H1 (cell line): ENCODE measurements at regions not wholly inside any gene's neighbourhood (a gene's known extent, or its start where the extent isn't known, plus 50 kb on each side); places are given as distances from the start of the nearest gene placed in this dataset.

Source experiments
- CTCF ChIA-PET: fragments of 300-600 bp; sonication (Branson Sonifier 250); formaldehyde crosslinking; loops from one replicate; lab custom pipeline; 2021; ENCODE audit not compliant: partially characterized antibody; lab: Charles Lee
- POLR2A ChIA-PET: fragments of 300-600 bp; sonication (Branson Sonifier 250); formaldehyde crosslinking; loops from one replicate; lab custom pipeline; 2021; ENCODE audit warnings: inconsistent platforms; ENCODE audit not compliant: partially characterized antibody; lab: Charles Lee
- DNase-seq, 2 experiments: peaks; one replicate each; pipeline versions ENCODE4 v3.0.0 to v3.0.0-alpha.2; 2010 to 2022; ENCODE audit warnings: low spot score in 2 of 2, low read depth in 1 of 2, mixed read lengths in 1 of 2
- FAIRE-seq: peaks from 2 replicates; lab custom pipeline; 2011; peaks lifted over from hg19 to GRCh38; lab: Jason Lieb, UNC
- H2AFZ ChIP-seq: 2 replicates; pipeline ENCODE4 v1.8.1; 2012; ENCODE audit warnings: low read length, inconsistent platforms
- H2AK5ac ChIP-seq: 2 replicates; pipeline ENCODE4 v1.6.1; 2013; ENCODE audit warnings: low read depth, low read length
- H2BK120ac ChIP-seq: replicated peaks from 2 replicates; pipeline ENCODE3; 2013; ENCODE audit warnings: low read depth, low read length, inconsistent platforms
- H2BK12ac ChIP-seq: 2 replicates; pipeline ENCODE4 v1.6.1; 2013; ENCODE audit warnings: low read depth, low read length
- H2BK15ac ChIP-seq: 2 replicates; pipeline ENCODE4 v1.6.1; 2013; ENCODE audit warnings: low read length
- H2BK20ac ChIP-seq: 2 replicates; pipeline ENCODE4 v1.6.1; 2013; ENCODE audit warnings: low read length
- H2BK5ac ChIP-seq: 2 replicates; pipeline ENCODE4 v1.6.1; 2013; ENCODE audit warnings: low read depth, low read length
- H3K14ac ChIP-seq: 2 replicates; pipeline ENCODE4 v1.6.1; 2013; ENCODE audit warnings: inconsistent platforms; ENCODE audit not compliant: insufficient read length
- H3K18ac ChIP-seq: 2 replicates; pipeline ENCODE4 v1.6.1; 2013; ENCODE audit warnings: low read length; ENCODE audit errors: extremely low read depth
- H3K23ac ChIP-seq: 2 replicates; pipeline ENCODE4 v1.6.1; 2013; ENCODE audit warnings: inconsistent platforms; ENCODE audit not compliant: insufficient read length
- H3K23me2 ChIP-seq: 2 replicates; pipeline ENCODE4 v1.6.1; 2013; ENCODE audit warnings: low read depth, low read length
- H3K27ac ChIP-seq: 2 replicates; pipeline ENCODE4 v1.6.1; 2011; ENCODE audit warnings: low read depth, low read length, inconsistent platforms
- H3K27me3 ChIP-seq, 4 experiments: replicated peaks in 1 of 4; 1 replicate in 1 of 4; 2 replicates in 3 of 4; pipeline versions ENCODE4 v1.6.1 to v1.8.1; 2011 to 2013; ENCODE audit warnings: low read length in 3 of 4, mild to moderate bottlenecking in 3 of 4, inconsistent platforms in 2 of 4, mixed read lengths in 2 of 4, moderate library complexity in 1 of 4; ENCODE audit not compliant: control insufficient read depth in 3 of 4, insufficient read depth in 3 of 4; ENCODE audit errors: extremely low read depth in 1 of 4
- H3K36me3 ChIP-seq, 4 experiments: 2 replicates each; pipeline versions ENCODE4 v1.6.1 to v1.8.1; 2011 to 2013; ENCODE audit warnings: mild to moderate bottlenecking in 4 of 4, low read length in 3 of 4, moderate library complexity in 2 of 4, control low read depth in 1 of 4, inconsistent platforms in 1 of 4; ENCODE audit not compliant: insufficient read depth in 4 of 4, control insufficient read depth in 2 of 4
- H3K4ac ChIP-seq: replicated peaks from 2 replicates; pipeline ENCODE3; 2013; ENCODE audit warnings: low read length, low read depth, mixed read lengths, inconsistent platforms; ENCODE audit not compliant: insufficient read length
- H3K4me1 ChIP-seq, 4 experiments: replicated peaks in 1 of 4; 1 replicate in 1 of 4; 2 replicates in 3 of 4; pipeline versions ENCODE4 v1.6.1 to v1.8.1; 2011 to 2013; ENCODE audit warnings: low read length in 3 of 4, inconsistent platforms in 2 of 4, mixed read lengths in 1 of 4; ENCODE audit not compliant: insufficient read depth in 4 of 4, control insufficient read depth in 3 of 4
- H3K4me2 ChIP-seq, 2 experiments: 2 replicates each; pipeline versions ENCODE4 v1.6.1 to v1.8.1; 2011 to 2013; ENCODE audit warnings: low read depth in 2 of 2, low read length in 2 of 2, control low read depth in 1 of 2, inconsistent platforms in 1 of 2, mild to moderate bottlenecking in 1 of 2; ENCODE audit not compliant: insufficient read depth in 1 of 2
- H3K4me3 ChIP-seq, 4 experiments: fragments of 200-600, 300-600 bp in 1 of 4; sonication (generic), shearing (Covaris generic), sonication (Bioruptor Twin) in 1 of 4; 2 replicates each; pipeline versions ENCODE4 v1.5.1 to v1.8.1; 2011 to 2016; ENCODE audit warnings: low read length in 4 of 4, low read depth in 3 of 4, control low read depth in 2 of 4, inconsistent platforms in 2 of 4, mild to moderate bottlenecking in 2 of 4, mixed read lengths in 1 of 4, moderate library complexity in 1 of 4; ENCODE audit not compliant: insufficient read depth in 2 of 4; ENCODE audit errors: extremely low read depth in 1 of 4
- H3K56ac ChIP-seq: replicated peaks from 2 replicates; pipeline ENCODE3; 2013; ENCODE audit warnings: low read depth, mild to moderate bottlenecking, mixed read lengths, low read length, inconsistent platforms; ENCODE audit not compliant: insufficient read length
- H3K79me1 ChIP-seq: 2 replicates; pipeline ENCODE4 v1.6.1; 2013; ENCODE audit warnings: low read depth, low read length, control low read depth
- H3K79me2 ChIP-seq, 2 experiments: 2 replicates each; pipeline versions ENCODE4 v1.6.1 to v1.8.1; 2012 to 2013; ENCODE audit warnings: low read length in 2 of 2, mild to moderate bottlenecking in 2 of 2, inconsistent platforms in 1 of 2; ENCODE audit not compliant: insufficient read depth in 2 of 2, control insufficient read depth in 1 of 2
- H3K9ac ChIP-seq, 4 experiments: replicated peaks in 1 of 4; 1 replicate in 1 of 4; 2 replicates in 3 of 4; pipeline versions ENCODE4 v1.6.1 to v1.8.1; 2011 to 2013; ENCODE audit warnings: low read depth in 3 of 4, low read length in 3 of 4, control low read depth in 2 of 4, mild to moderate bottlenecking in 2 of 4, moderate library complexity in 2 of 4, inconsistent platforms in 1 of 4; ENCODE audit errors: extremely low read depth in 1 of 4
- H3K9me3 ChIP-seq, 2 experiments: 2 replicates each; pipeline versions ENCODE4 v1.6.1 to v1.8.1; 2012 to 2013; ENCODE audit warnings: mild to moderate bottlenecking in 2 of 2, moderate library complexity in 2 of 2, control low read depth in 1 of 2, inconsistent platforms in 1 of 2, low read depth in 1 of 2, low read length in 1 of 2, mixed read lengths in 1 of 2; ENCODE audit not compliant: insufficient read depth in 2 of 2
- H4K20me1 ChIP-seq, 2 experiments: replicated peaks in 1 of 2; 2 replicates each; pipeline versions ENCODE3 to v1.8.1; 2011 to 2013; ENCODE audit warnings: inconsistent platforms in 2 of 2, low read length in 2 of 2, mild to moderate bottlenecking in 1 of 2; ENCODE audit not compliant: insufficient read depth in 2 of 2, control insufficient read depth in 1 of 2
- H4K5ac ChIP-seq: 2 replicates; pipeline ENCODE4 v1.6.1; 2013; ENCODE audit warnings: low read length, low read depth, mixed read lengths, inconsistent platforms; ENCODE audit not compliant: insufficient read length
- H4K8ac ChIP-seq: 2 replicates; pipeline ENCODE4 v1.8.0; 2013; ENCODE audit warnings: mild to moderate bottlenecking, moderate library complexity, low read length, inconsistent platforms; ENCODE audit not compliant: insufficient read depth; ENCODE audit errors: extremely low read depth
- H4K91ac ChIP-seq: replicated peaks from 2 replicates; pipeline ENCODE3; 2013; ENCODE audit warnings: low read length, mixed read lengths, inconsistent platforms; ENCODE audit not compliant: insufficient read length
- CBX8 ChIP-seq: fragments of 300-800, 300-1000 bp; sonication (generic); IDR thresholded peaks from 2 replicates; pipeline ENCODE4 v1.7.1; 2016; ENCODE audit warnings: low read depth, low read length, borderline replicate concordance
- CEBPB ChIP-seq: IDR thresholded peaks from 2 replicates; pipeline ENCODE4 v1.6.1; 2012; ENCODE audit warnings: low read depth, low read length
- CREB1 ChIP-seq: IDR thresholded peaks from 2 replicates; pipeline ENCODE4 v1.6.1; 2012; ENCODE audit warnings: inconsistent platforms
- FOSL1 ChIP-seq: IDR thresholded peaks from 2 replicates; pipeline ENCODE4 v1.6.1; 2011; ENCODE audit warnings: mild to moderate bottlenecking, low read depth, low read length, moderate library complexity; ENCODE audit not compliant: insufficient read depth
- KDM5A ChIP-seq: fragments of 200-600 bp; IDR thresholded peaks from 2 replicates; pipeline ENCODE4 v1.7.1; 2012; ENCODE audit warnings: mild to moderate bottlenecking, low read length, inconsistent platforms, mixed read lengths
- NANOG ChIP-seq: IDR thresholded peaks from 2 replicates; pipeline ENCODE4 v1.6.1; 2011; ENCODE audit warnings: low read length, low read depth, mild to moderate bottlenecking, inconsistent platforms; ENCODE audit not compliant: insufficient read depth, poor library complexity, severe bottlenecking
- NRF1 ChIP-seq: IDR thresholded peaks from 2 replicates; pipeline ENCODE4 v1.6.1; 2011; ENCODE audit warnings: mild to moderate bottlenecking, low read depth, low read length, improper control_type of control experiment
- POU5F1 ChIP-seq: IDR thresholded peaks from 2 replicates; pipeline ENCODE4 v1.6.1; 2011; ENCODE audit warnings: low read depth, mild to moderate bottlenecking, low read length, moderate library complexity
- RBBP5 ChIP-seq: IDR thresholded peaks from 2 replicates; pipeline ENCODE4 v1.7.1; 2012; ENCODE audit warnings: low read depth, mild to moderate bottlenecking, inconsistent platforms, low read length, moderate library complexity, borderline replicate concordance
- RFX5 ChIP-seq: IDR thresholded peaks from 2 replicates; pipeline ENCODE4 v1.6.1; 2011; ENCODE audit warnings: low read depth, low read length, improper control_type of control experiment, borderline replicate concordance
- RNF2 ChIP-seq: fragments of 200-900, 300-1000 bp; sonication (generic); IDR thresholded peaks from 2 replicates; pipeline ENCODE4 v1.7.1; 2016; ENCODE audit warnings: borderline replicate concordance, low read depth, mild to moderate bottlenecking, antibody characterized with exemption, low read length; ENCODE audit not compliant: poor library complexity, severe bottlenecking; ENCODE audit errors: missing control alignments
- SP1 ChIP-seq: IDR thresholded peaks from 2 replicates; pipeline ENCODE4 v1.6.1; 2011; ENCODE audit warnings: low read depth, low read length
- SUZ12 ChIP-seq: fragments of 200-600 bp; sonication (generic); IDR thresholded peaks from 2 replicates; pipeline ENCODE4 v1.6.1; 2012; ENCODE audit warnings: mild to moderate bottlenecking, inconsistent platforms, low read length, moderate library complexity, mixed read lengths
- WGBS, 2 experiments: shearing (Covaris generic) in 1 of 2; methylation state at CpG; one replicate each; pipeline versions ENCODE4 v1.1.6 to v1.1.7; 2013 to 2015; ENCODE audit warnings: low lambda C conversion rate in 2 of 2, mixed read lengths in 2 of 2, inconsistent platforms in 1 of 2, low coverage in 1 of 2, missing lambda C conversion rate in 1 of 2; ENCODE audit not compliant: insufficient replicate concordance in 2 of 2, insufficient coverage in 1 of 2, insufficient read length in 1 of 2; ENCODE audit errors: extremely low coverage in 1 of 2, missing lambda C conversion rate in 1 of 2; 5-methylcytosine and 5-hydroxymethylcytosine counted together
- TF ChIP-seq, protein P1 (sequence below): IDR thresholded peaks from 2 replicates; pipeline ENCODE4 v1.6.1; 2012; ENCODE audit warnings: inconsistent platforms

DNA sequence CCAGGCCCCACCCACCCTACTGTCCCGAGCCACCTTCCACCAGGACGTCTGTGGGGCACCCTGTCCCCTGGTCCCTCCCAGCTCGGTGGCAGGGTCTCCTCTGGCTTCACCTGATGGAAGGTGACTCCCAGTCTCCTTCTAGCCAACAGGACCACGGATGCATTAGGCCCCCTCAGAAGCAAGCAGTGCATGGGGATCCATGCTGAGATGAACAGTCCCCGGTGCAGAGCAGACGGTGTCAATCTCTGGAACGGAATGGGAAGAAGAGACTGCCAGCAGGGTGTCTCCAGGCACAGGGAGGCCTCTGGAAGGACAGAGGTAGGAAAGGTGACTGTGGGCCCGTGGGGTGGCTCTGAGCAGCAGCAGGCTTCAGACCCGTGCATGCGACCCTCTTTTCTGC lies 65.2 kb upstream of the FZD7 start:
- FAIRE-seq (no peak), DNase-seq (no peak)
- Histone ChIP-seq H3K4ac (no peak overlapping the region), H3K9ac (no peak overlapping the region), H4K8ac (no peak overlapping the region), H4K91ac (peak overlapping the region; percentile 15), H3K4me3 (no peak overlapping the region), H3K36me3 (peaks cover 0 to 33% (median 1%) of the 10 kb centered on the region in 4 experiments; a peak in 4 of 8 replicates), H2BK20ac (peak overlapping the region; percentile 57; the same call in 1 of the 2 replicates), H3K27ac (no peak overlapping the region), H3K79me2 (peaks cover 11 to 43% of the 10 kb centered on the region in 2 experiments), H3K23me2 (peaks cover 10% of the 10 kb centered on the region), H2BK15ac (peak overlapping the region; percentile 76; the same call in 1 of the 2 replicates), H2AFZ (no peak overlapping the region), H4K5ac (no peak overlapping the region), H3K18ac (no peak overlapping the region), H3K9me3 (no peaks in the 10 kb centered on the region), H2BK120ac (no peak overlapping the region), H2BK12ac (peak overlapping the region; percentile 91; the same call in 1 of the 2 replicates), H2AK5ac (peak overlapping the region; percentile 57), H3K27me3 (no peaks in the 10 kb centered on the region), H2BK5ac (peak overlapping the region; percentile 78), H4K20me1 (no peaks in the 10 kb centered on the region), H3K4me1 (peaks cover 15 to 42% (median 35%) of the 10 kb centered on the region in 4 experiments), H3K56ac (no peak overlapping the region), H3K4me2 (no peak overlapping the region), H3K14ac (no peak overlapping the region), H3K79me1 (peaks cover 15% of the 10 kb centered on the region), H3K23ac (no peak overlapping the region)
- CTCF ChIA-PET = interaction anchor here (1.4 to 3.5 kb wide), 2 partner anchors 80 to 108 kb away, joined by 3 to 15 read pairs; no protein-coding TSS in a partner anchor
- POLR2A ChIA-PET = interaction anchor here (7.2 to 12.1 kb wide), 2 partner anchors 18 to 27 kb away, joined by 49 to 186 read pairs; no protein-coding TSS in a partner anchor
- TF ChIP-seq RBBP5 (no peak), CEBPB (no peak), SP1 (no peak), NRF1 (no peak), RFX5 (no peak), RNF2 (no peak), CREB1 (no peak), CBX8 (no peak), SUZ12 (no peak), NANOG (no peak), POU5F1 (no peak), FOSL1 (no peak), KDM5A (no peak)
- TF ChIP-seq, protein P1, sequence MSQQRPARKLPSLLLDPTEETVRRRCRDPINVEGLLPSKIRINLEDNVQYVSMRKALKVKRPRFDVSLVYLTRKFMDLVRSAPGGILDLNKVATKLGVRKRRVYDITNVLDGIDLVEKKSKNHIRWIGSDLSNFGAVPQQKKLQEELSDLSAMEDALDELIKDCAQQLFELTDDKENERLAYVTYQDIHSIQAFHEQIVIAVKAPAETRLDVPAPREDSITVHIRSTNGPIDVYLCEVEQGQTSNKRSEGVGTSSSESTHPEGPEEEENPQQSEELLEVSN = no peak
- WGBS, 2 experiments = 89% methylated on average over 10 of the region's 10 CpGs; no CpG with 5 or more reads in 1 of the 2 experiments
